ENCODE measurements at regions not wholly inside any gene's neighbourhood (a gene's known extent, or its start where the extent isn't known, plus 50 kb on each side); places are given as distances from the start of the nearest gene placed in this dataset.

GRCh38 chr7:17595546-17595945, 297.1 kb downstream of the AHR start:
- FAIRE-seq = no peak
- TF ChIP-seq TAF1 (IDR thresholded peaks at IDR 0.05; ENCODE audit: borderline replicate concordance, low read depth, low read length) (no peak), POLR2AphosphoS5 (IDR thresholded peaks at IDR 0.05; ENCODE audit: low read depth, low read length) (no peak), POLR2A (IDR thresholded peaks at IDR 0.05; ENCODE audit: low read depth, low read length) (no peak)
- DNase-seq (ENCODE audit: insufficient read length) = no peak

- TF ChIP-seq POLR2AphosphoS5 (IDR thresholded peaks at IDR 0.05; ENCODE audit: low read depth, low read length) = no peak
- TF ChIP-seq POLR2A (IDR thresholded peaks at IDR 0.05; ENCODE audit: low read depth, low read length) = no peak
- TF ChIP-seq TAF1 (IDR thresholded peaks at IDR 0.05; ENCODE audit: borderline replicate concordance, low read depth, low read length) = no peak
- FAIRE-seq = no peak
- no peak for DNase-seq (ENCODE audit: insufficient read length)
Observed at GRCh38 chr7:17598305-17598704, 299.9 kb downstream of the AHR start.

DNA sequence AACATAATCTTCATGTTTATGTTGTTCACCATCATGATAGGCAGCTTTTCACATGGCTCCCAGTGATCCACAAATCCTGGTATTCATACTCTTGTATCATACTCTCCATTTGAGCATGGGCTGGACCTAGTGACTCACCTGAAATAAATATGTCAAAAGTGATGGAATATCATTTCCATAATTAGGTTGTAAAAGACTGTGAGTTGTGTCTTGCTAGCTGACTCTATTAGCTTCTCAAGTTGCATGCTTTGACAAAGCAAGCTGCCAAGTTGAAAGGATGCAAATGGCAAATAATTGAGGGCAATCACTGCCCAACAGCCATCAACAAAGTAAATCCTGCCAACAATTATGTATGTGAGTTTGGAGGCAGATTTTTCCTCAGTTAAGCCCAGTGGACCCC, 300.4 kb downstream of the AHR start:
- TF ChIP-seq TAF1 (IDR thresholded peaks at IDR 0.05; ENCODE audit: borderline replicate concordance, low read depth, low read length) (no peak), POLR2AphosphoS5 (IDR thresholded peaks at IDR 0.05; ENCODE audit: low read depth, low read length) (no peak), POLR2A (IDR thresholded peaks at IDR 0.05; ENCODE audit: low read depth, low read length) (no peak)
- DNase-seq (ENCODE audit: insufficient read length) (no peak), FAIRE-seq (no peak)

GRCh38 chr7:17599733-17600339, 301.4 kb downstream of the AHR start:
- DNase-seq (ENCODE audit: insufficient read length) (no peak), FAIRE-seq (no peak)
- TF ChIP-seq POLR2A (IDR thresholded peaks at IDR 0.05; ENCODE audit: low read depth, low read length) (no peak), TAF1 (IDR thresholded peaks at IDR 0.05; ENCODE audit: borderline replicate concordance, low read depth, low read length) (no peak), POLR2AphosphoS5 (IDR thresholded peaks at IDR 0.05; ENCODE audit: low read depth, low read length) (no peak)

GRCh38 chr7:17600340-17600752, 301.9 kb downstream of the AHR start:
- DNase-seq (ENCODE audit: insufficient read length) (no peak), FAIRE-seq (no peak)
- no peak for TF ChIP-seq TAF1 (IDR thresholded peaks at IDR 0.05; ENCODE audit: borderline replicate concordance, low read depth, low read length)
- no peak for TF ChIP-seq POLR2AphosphoS5 (IDR thresholded peaks at IDR 0.05; ENCODE audit: low read depth, low read length)

DNA sequence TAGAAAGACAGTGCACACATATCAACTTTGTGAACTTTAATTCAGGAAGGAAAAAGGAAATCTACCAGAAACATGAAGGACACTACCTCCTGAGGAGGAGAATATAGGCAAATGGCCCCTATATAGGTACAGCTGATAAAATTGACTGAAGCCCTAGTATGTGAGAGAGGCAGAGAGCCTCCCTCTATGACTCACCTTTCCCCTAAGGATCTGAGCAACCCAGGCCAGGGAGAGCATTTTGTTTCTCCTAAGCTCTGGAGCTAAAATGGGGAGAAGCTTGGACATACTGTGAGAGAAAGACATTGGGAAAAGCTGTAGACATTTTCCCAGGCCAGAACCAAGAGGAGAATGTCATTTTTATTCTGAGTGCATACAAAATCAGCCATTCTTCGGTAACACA, 303.5 kb downstream of the AHR start:
- FAIRE-seq = no peak
- no peak for TF ChIP-seq POLR2A (IDR thresholded peaks at IDR 0.05; ENCODE audit: low read depth, low read length)
- no peak for TF ChIP-seq POLR2AphosphoS5 (IDR thresholded peaks at IDR 0.05; ENCODE audit: low read depth, low read length)
- no peak for TF ChIP-seq TAF1 (IDR thresholded peaks at IDR 0.05; ENCODE audit: borderline replicate concordance, low read depth, low read length)
- DNase-seq (ENCODE audit: insufficient read length) = no peak

GRCh38 chr7:17608114-17608833, 309.8 kb downstream of the AHR start:
- no peak for FAIRE-seq
- no peak for DNase-seq (ENCODE audit: insufficient read length)
- no peak for TF ChIP-seq POLR2AphosphoS5 (IDR thresholded peaks at IDR 0.05; ENCODE audit: low read depth, low read length)
- TF ChIP-seq POLR2A (IDR thresholded peaks at IDR 0.05; ENCODE audit: low read depth, low read length) = no peak
- no peak for TF ChIP-seq TAF1 (IDR thresholded peaks at IDR 0.05; ENCODE audit: borderline replicate concordance, low read depth, low read length)

DNA sequence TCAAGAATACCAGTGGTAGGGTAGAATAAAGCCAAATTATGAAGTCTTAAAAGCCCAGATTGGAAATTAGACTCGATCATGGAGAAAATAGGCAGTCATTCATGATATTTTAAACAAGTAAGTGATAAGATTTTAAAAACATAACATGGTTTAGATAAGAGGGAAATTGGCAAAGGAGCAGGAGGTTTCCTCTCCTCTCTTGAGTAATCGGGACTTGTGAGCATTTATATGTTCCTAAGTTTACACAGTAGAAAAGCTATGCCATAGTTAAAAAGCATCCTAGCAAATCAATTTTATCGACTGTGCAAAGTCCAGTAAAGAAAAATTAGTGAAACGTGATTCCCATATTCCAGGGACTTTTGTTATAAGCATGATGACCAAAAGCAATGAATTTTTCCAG, 313.2 kb downstream of the AHR start:
- TF ChIP-seq POLR2AphosphoS5 (IDR thresholded peaks at IDR 0.05; ENCODE audit: low read depth, low read length) = no peak
- TF ChIP-seq POLR2A (IDR thresholded peaks at IDR 0.05; ENCODE audit: low read depth, low read length) = no peak
- TF ChIP-seq TAF1 (IDR thresholded peaks at IDR 0.05; ENCODE audit: borderline replicate concordance, low read depth, low read length) = no peak
- FAIRE-seq (no peak), DNase-seq (ENCODE audit: insufficient read length) (no peak)

DNA sequence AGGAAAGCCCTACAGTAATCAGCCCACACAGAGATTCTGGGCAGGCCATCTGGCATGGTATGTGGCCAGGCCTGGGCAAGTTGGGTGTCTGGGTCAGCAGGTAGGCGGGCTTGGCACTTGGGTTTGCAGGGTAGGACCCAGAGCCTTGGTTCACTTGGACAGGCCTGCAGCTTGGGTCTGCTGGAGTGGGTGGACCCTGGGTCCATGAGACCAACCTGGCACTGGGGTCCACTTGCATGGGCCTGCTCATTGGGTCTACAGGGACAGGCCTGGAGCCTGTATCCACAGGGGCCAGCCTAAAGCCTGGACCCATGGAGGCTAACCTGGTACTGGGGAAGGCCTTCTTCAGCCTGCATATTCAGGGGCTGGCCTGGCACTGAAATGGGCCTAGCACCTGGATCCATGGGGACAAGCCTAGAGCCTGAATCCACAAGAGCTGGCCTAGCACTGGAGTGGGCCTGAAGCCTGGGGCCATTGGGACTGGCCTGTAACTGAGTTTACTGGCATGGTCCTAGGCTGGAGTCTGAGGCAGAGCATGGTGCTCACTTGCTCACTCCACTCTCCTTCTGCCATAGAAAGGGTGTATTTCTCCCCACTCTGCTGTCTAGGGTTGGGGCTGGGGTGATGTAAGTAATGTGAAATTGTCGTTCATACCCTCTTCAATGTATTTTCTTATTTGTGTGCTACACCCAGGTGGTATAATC, 315.0 kb downstream of the AHR start:
- DNase-seq (ENCODE audit: insufficient read length) (no peak), FAIRE-seq (no peak)
- TF ChIP-seq POLR2A (IDR thresholded peaks at IDR 0.05; ENCODE audit: low read depth, low read length) = no peak
- TF ChIP-seq POLR2AphosphoS5 (IDR thresholded peaks at IDR 0.05; ENCODE audit: low read depth, low read length) = no peak
- no peak for TF ChIP-seq TAF1 (IDR thresholded peaks at IDR 0.05; ENCODE audit: borderline replicate concordance, low read depth, low read length)

- DNase-seq (ENCODE audit: insufficient read length) (no peak), FAIRE-seq (no peak)
- TF ChIP-seq POLR2AphosphoS5 (IDR thresholded peaks at IDR 0.05; ENCODE audit: low read depth, low read length) = no peak
- no peak for TF ChIP-seq TAF1 (IDR thresholded peaks at IDR 0.05; ENCODE audit: borderline replicate concordance, low read depth, low read length)
- no peak for TF ChIP-seq POLR2A (IDR thresholded peaks at IDR 0.05; ENCODE audit: low read depth, low read length)
Observed at GRCh38 chr7:17617380-17617779, 318.9 kb downstream of the AHR start.

DNA sequence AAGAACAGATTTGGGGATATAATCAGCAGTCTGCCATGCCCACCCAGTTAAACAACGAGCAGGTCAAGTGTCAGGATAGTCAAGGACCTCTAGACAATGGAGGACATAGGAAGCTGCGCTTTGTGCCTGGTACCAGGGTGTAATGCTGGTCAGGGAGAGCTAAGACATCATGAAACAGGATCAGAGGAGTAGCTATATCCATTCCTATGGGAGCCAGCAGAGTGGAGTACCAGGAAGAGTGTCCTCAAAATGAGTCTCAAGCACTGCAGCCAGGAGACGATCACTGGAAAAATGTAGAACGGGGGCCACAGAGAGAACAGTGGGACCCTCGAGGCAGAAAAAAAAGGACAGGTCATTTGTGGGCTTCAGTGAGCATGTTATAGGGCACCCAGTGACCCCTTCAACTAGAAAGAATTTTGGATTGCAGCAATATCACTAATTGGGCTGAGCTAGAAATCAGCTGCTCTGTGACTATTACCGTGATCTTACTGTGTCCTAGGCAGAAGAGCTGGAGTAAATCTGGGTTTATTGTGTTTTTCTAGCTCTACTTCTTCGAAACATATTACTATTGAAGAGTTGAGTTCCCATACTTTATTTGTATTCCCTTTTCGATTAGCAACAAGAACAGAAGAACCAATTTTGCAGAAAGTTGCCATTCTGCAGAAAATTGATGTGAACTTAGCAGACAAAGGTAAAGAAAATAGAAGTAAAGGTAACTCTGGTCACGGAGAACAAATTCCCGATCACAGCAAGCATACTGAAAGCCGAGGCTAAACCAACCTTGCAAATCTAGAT, 319.6 kb downstream of the AHR start:
- TF ChIP-seq TAF1 (IDR thresholded peaks at IDR 0.05; ENCODE audit: borderline replicate concordance, low read depth, low read length) = no peak
- TF ChIP-seq POLR2AphosphoS5 (IDR thresholded peaks at IDR 0.05; ENCODE audit: low read depth, low read length) = no peak
- no peak for TF ChIP-seq POLR2A (IDR thresholded peaks at IDR 0.05; ENCODE audit: low read depth, low read length)
- DNase-seq (ENCODE audit: insufficient read length) = no peak
- no peak for FAIRE-seq
